GM19467 (cell line): ENCODE measurements at regions not wholly inside any gene's neighbourhood (a gene's known extent, or its start where the extent isn't known, plus 50 kb on each side); places are given as distances from the start of the nearest gene placed in this dataset.
A peak's percentile ranks its signal among the peaks of the same experiment; 100 is the strongest.

Experiments
- ATAC-seq: cut with Tn5 transposase; IDR thresholded peaks from one replicate; pipeline ENCODE4 v1.9.1; 2021; ENCODE audit warnings: mild to moderate bottlenecking, moderate library complexity; ENCODE audit not compliant: unreplicated experiment

- ATAC-seq = no peak
Observed at GRCh38 chr1:25024615-25025350, 94.7 kb upstream of the RUNX3 start.

DNA sequence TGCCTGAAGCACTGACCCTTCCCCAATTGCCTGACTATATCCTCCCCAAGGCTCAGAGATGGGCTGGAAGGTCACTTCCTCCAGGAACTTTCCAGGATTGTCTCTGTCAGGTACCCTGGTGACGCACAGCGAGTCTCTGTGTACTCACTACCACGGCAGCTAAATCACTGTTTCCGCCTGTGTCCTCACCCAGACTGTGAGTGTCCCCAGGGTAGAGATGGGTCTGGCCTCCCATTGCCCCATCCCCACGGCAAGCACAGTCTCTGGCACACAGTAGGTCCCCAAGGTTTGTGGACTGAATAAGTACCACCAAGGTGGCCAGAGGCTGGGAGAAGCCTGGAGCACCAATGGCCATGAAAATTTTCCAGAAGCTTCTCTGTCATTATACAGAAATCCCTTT is 93.8 kb upstream of the RUNX3 start:
- no peak for ATAC-seq

DNA sequence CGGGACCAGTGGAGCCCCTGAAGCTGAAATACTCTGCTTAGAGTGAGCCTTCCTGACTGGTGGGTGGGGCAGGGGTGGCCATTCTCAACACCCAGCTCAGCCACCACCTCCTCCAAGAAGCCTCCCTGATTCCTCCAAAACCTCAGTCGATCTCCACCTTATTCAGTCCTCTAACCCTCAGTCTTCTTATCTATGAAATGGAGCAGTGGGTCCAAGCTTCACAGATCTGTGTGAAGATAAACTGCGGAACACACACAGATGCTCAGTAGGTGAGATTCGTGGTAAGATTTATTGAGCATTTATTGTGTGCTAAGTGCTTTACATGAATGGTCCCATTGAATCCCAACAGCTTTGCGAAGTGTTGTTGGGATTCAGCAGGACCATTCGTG is 93.1 kb upstream of the RUNX3 start:
- no peak for ATAC-seq

GRCh38 chr1:25022361-25023189 is 92.5 kb upstream of the RUNX3 start:
- ATAC-seq = peak; percentile 69

DNA sequence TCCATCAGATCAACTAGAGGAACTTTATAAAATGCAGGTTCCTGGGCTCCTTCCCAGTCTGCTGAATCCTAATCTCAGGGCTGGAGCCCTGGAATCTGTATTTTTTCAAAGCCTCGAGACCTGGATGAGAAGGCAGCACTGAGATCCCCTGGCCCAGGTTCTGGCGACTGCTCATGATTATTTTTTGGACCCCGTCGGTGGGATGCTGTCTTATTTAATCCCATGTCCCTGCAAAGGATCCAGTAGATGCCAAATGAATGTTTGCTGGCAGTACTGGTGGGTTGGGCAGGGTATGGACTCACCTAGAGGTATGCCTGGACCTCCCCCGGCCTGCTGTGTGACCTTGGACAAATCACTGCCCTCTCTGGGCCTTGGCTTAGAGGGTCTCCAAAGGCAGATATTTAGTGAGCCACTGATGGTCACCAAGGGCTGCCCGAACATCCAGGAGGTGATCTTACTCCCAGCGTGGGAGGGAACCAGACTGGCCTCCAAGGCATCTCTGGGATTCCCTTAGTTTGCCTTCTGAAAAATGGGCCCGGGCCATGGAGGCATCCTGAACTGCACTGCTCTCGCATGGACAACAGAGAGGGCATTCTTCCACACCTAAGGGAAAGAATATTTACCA is 91.6 kb upstream of the RUNX3 start:
- no peak for ATAC-seq

DNA sequence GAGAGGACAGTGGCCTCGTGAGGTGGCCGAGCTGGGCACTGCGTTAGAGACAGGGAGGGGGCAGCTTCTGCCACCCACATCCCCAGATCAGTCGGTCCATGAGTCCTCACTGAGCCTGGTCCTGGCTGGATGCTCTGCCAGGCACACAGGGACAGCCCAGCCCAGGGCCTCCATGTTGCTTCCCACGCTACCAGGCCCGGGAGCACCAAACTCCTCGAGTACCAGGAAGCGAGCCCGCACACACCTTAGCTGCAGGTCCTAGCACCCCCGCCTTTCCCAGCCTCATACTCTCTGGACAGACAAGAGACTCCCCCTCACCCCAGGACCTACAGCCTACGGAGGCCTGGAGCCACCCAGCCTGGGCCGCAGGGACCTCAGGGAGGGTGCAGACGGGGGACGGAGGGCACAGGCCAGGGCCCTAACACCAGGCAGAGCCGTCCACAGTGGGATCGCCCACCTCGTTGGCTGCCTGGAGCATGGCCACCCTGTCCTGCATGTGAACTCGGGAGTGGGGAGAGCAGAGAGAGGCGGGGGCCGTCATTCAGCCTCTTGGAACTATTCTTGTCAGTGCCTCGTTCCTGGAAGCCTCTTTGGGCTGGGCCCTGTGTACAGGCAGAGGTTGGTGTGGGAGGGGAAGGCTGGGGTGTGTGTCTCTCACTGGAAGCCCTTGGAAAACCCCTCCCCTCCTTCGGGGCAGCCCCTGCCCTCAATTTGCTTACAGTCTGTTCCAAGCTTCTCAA is 90.9 kb upstream of the RUNX3 start:
- ATAC-seq = no peak

DNA sequence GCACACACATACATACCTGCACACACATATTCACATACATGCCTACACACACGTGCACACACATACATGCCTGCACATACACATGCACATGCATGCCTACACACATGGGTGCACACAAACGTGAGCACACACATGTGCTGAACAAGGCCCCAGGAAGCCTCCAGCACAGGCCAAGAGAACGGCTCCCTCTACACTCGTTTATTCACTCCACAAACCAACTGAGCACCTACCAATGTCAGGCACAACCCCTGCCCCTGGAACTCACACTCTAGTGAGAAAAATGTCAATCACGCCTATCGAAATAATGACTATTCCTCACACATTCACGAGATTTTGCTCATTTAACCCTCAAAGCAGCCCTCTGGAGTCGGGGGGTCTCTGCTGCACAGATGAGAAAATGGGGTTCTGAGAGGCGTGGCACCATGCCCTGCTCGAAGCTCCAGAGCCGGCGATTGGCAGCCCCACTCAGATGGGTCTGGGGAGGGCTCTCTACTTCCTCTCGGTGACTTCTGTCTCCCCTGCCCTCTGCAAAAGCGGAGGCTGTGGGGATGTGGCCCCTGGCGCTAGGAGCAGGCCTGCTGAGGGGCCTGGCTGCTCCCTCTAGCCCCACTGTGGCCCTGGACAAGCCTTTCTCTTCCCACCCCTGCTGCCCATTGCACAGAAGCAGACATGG is 90.2 kb upstream of the RUNX3 start:
- no peak for ATAC-seq

DNA sequence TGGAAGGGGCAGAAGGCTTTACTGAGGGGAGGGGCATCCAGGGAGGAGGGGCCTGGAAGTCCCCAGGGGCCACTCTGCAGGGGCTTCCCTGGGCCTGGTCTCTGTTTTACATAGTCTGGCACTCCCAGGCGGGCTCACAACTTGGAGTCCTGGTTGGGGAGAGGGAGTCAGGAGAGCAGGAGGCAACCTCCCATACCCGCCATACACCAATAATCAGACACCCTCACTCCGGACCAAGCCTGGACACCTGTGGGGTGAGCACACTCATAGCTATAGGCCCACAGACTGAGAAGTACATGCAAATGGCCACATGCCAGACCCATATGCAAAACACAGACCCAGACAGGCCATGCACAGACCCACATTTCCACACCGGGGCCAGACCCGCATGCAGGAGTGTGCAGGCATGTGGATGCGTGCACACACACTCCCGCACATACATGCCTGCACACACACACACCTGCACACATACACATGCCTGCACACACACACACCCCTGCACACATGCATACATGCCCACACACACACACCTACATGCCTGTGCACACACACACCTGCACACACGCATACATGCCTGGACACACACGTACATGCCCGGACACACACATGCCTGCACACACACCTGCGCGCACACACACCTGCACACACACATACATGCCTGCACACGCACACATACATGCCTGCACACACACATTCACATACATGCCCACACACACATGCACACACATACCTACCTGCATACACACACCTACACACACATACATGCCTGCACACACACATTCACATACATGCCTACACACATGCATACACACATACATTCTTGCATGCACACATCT is 89.5 kb upstream of the RUNX3 start:
- peak; percentile 48 for ATAC-seq

DNA sequence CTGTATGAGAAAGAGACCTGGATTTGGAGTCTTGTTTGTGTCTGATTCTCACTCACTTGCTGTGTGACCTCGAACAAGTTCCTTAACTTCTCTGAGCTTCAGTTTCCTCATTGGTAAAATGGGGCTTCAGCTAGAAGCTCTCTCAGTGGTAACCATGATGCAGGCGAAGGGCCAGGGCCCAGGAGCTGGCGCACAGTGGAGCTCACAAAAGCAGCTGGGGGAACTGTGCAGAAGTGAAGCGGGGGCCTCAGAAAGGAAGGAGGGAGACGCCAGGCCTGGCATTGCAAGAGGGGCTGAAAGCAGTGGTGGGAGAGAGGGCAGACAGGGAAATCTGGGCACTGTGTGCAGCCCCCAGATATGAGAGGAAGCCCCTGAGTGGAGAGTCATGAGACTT is 88.9 kb upstream of the RUNX3 start:
- no peak for ATAC-seq

DNA sequence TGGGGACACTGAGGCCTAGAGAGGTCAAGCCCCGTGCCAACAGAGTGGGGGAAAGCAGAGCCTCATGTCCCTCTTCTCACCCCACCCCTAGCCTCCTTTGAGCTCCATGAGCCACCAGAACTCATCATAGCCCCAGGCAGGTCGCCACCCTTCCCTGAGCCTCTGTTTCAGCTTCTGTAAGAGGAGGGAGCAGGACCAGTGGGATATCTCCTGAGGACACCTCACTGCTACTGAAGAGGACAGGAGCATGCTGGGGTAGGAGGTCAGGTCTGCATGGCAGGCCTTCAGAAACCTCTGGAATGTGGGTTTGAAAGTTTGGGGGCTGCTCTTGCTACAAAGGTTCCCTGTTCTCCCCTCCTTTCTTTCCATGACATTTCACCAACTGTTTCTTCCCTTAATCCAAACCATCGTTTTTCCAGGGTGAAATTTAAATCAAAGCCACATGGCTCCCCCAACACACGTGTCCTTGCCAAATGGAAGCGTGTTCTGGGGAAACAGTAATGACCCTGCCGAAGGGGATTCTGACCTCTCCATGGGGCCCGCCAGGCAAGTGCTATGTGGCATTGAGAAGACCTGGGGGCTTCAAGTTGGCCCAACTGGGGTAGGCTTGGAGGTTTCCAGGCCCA is 88.1 kb upstream of the RUNX3 start:
- ATAC-seq = no peak

- no peak for ATAC-seq
Observed at GRCh38 chr1:25017436-25018109, 87.5 kb upstream of the RUNX3 start.

- no peak for ATAC-seq
Observed at GRCh38 chr1:25012966-25013962, 83.2 kb upstream of the RUNX3 start.

DNA sequence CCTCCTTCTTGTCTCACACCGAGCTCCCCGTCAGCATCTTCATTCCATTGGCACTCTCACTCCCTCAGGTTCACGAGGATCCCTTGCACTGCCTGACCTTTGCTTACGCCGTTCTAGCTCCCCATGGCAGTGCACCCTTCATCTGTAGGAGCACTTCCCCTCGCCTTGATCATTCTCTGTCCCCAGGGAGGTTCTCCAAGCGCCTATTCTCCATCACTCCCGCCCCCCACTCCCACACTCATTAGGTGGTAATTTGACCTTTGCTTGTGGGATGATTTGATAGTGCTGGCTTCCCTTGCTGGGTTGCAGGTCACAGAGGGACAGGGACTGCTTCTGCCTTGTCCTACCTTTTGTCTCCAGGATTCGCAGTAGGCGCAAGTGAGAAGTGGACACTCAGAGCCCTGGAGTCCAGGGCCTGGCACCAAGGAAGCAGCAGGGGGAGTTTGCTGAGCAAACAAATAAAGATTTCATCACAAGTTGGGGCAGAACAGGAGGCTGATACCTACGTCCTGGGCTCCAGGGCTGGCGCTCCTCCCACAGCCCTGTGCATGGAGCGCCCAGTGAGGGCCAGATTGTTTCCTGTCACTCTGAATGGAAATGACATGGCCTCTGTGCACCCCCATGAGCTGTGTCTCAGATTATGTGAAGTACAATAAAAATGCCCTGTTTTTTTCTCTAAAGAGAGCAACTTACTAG is 82.0 kb upstream of the RUNX3 start:
- no peak for ATAC-seq

DNA sequence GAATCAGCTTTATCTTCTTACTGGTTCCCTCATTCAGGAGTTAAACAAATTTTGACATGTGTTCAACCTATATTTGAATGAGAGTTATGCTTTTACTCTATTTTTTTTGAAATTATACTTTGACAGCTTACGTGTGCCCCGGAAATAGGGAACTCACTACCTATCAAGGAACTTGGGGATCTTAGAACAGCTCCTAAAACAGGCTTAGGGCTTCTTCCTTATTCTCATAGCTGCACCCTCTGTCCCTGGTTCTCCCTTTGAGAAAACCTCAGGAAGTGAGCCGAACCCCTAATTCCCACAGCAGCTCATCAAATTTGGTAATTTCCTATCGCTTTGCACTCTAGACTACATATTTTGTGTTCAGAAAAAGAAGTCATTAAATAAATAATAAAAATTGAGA is 81.2 kb upstream of the RUNX3 start:
- no peak for ATAC-seq

GRCh38 chr1:25009671-25010262 is 79.7 kb upstream of the RUNX3 start:
- no peak for ATAC-seq

GRCh38 chr1:25008192-25008485 is 78.1 kb upstream of the RUNX3 start:
- no peak for ATAC-seq
